CD14-positive monocyte (primary cell): ENCODE measurements at regions not wholly inside any gene's neighbourhood (a gene's known extent, or its start where the extent isn't known, plus 50 kb on each side); places are given as distances from the start of the nearest gene placed in this dataset.

Experiments used
- DNase-seq, 3 donors: peaks; one replicate each; pipeline ENCODE4 v3.0.0-alpha.2; 2011 to 2022
- H2AFZ ChIP-seq: 2 replicates; pipeline ENCODE4 v1.6.0; 2012; ENCODE audit warnings: mild to moderate bottlenecking, low read depth, low read length, inconsistent platforms; ENCODE audit not compliant: insufficient read depth, poor library complexity, severe bottlenecking
- H3K27ac ChIP-seq, 2 donors: 1 replicate in 1 of 2; 2 replicates in 1 of 2; pipeline ENCODE4 v1.5.1; 2012 to 2013; ENCODE audit warnings: low read length in 2 of 2, control low read depth in 1 of 2, inconsistent platforms in 1 of 2, low read depth in 1 of 2, mild to moderate bottlenecking in 1 of 2
- H3K27me3 ChIP-seq, 2 donors: one replicate each; pipeline versions ENCODE4 v1.6.0 to v1.6.1; 2011 to 2013; ENCODE audit warnings: low read length in 2 of 2; ENCODE audit not compliant: control insufficient read depth in 2 of 2, insufficient read depth in 2 of 2
- H3K36me3 ChIP-seq, 2 donors: replicated peaks in 1 of 2; 1 replicate in 1 of 2; 2 replicates in 1 of 2; pipeline versions ENCODE4 v1.5.1 to v1.6.1; 2012 to 2013; ENCODE audit warnings: low read length in 2 of 2, control low read depth in 1 of 2, inconsistent platforms in 1 of 2, mild to moderate bottlenecking in 1 of 2; ENCODE audit not compliant: insufficient read depth in 2 of 2, control insufficient read depth in 1 of 2
- H3K4me1 ChIP-seq, 2 donors: 1 replicate in 1 of 2; 2 replicates in 1 of 2; pipeline versions ENCODE4 v1.5.1 to v1.6.1; 2012 to 2013; ENCODE audit warnings: low read length in 2 of 2, control low read depth in 1 of 2, inconsistent platforms in 1 of 2, mild to moderate bottlenecking in 1 of 2, moderate library complexity in 1 of 2; ENCODE audit not compliant: insufficient read depth in 2 of 2, control insufficient read depth in 1 of 2
- H3K4me2 ChIP-seq: replicated peaks from 2 replicates; pipeline ENCODE3; 2012; ENCODE audit warnings: low read length, moderate library complexity, mild to moderate bottlenecking; ENCODE audit not compliant: poor library complexity, severe bottlenecking; ENCODE audit errors: extremely low read depth
- H3K4me3 ChIP-seq, 3 experiments: fragments of 200-600 bp in 1 of 3; sonication (generic) in 1 of 3; replicated peaks in 1 of 3; 1 replicate in 2 of 3; 2 replicates in 1 of 3; pipeline ENCODE4 v1.5.1; 2011 to 2013; ENCODE audit warnings: low read length in 3 of 3, mild to moderate bottlenecking in 3 of 3, control low read depth in 2 of 3, low read depth in 2 of 3, inconsistent platforms in 1 of 3, moderate library complexity in 1 of 3
- H3K79me2 ChIP-seq: 2 replicates; pipeline ENCODE4 v1.6.0; 2012; ENCODE audit warnings: mild to moderate bottlenecking, control low read depth, inconsistent platforms, low read length, moderate library complexity; ENCODE audit not compliant: insufficient read depth
- H3K9ac ChIP-seq: 2 replicates; pipeline ENCODE4 v1.6.0; 2017; ENCODE audit warnings: low read length, mild to moderate bottlenecking; ENCODE audit not compliant: insufficient read depth, poor library complexity, severe bottlenecking
- H3K9me3 ChIP-seq, 2 donors: replicated peaks in 1 of 2; 1 replicate in 1 of 2; 2 replicates in 1 of 2; pipeline versions ENCODE4 v1.5.1 to v1.6.1; 2012 to 2013; ENCODE audit warnings: low read length in 2 of 2, control low read depth in 1 of 2; ENCODE audit not compliant: control insufficient read depth in 1 of 2, insufficient read depth in 1 of 2
- H4K20me1 ChIP-seq: 2 replicates; pipeline ENCODE4 v1.6.0; 2012; ENCODE audit warnings: mild to moderate bottlenecking, low read length, control low read depth, moderate library complexity; ENCODE audit not compliant: insufficient read depth
- H3K27ac Mint-ChIP-seq, 7 donors: one replicate each; pipeline ENCODE4 v1.8.0; 2020; ENCODE audit warnings: mild to moderate bottlenecking in 7 of 7, mixed read lengths in 7 of 7, moderate library complexity in 6 of 7, inconsistent platforms in 2 of 7
- H3K27me3 Mint-ChIP-seq, 3 donors: one replicate each; pipeline ENCODE4 v1.8.0; 2021 to 2022; ENCODE audit warnings: low read depth in 3 of 3, mild to moderate bottlenecking in 3 of 3, mixed read lengths in 3 of 3, moderate library complexity in 3 of 3, inconsistent platforms in 1 of 3
- H3K36me3 Mint-ChIP-seq, 2 donors: one replicate each; pipeline ENCODE4 v1.8.0; 2020; ENCODE audit warnings: mixed read lengths in 2 of 2, inconsistent platforms in 1 of 2, mild to moderate bottlenecking in 1 of 2
- H3K4me1 Mint-ChIP-seq: one replicate; pipeline ENCODE4 v1.8.0; 2020; ENCODE audit warnings: mild to moderate bottlenecking, mixed read lengths
- H3K4me3 Mint-ChIP-seq, 2 donors: one replicate each; pipeline ENCODE4 v1.8.0; 2020; ENCODE audit warnings: mild to moderate bottlenecking in 2 of 2, mixed read lengths in 2 of 2, moderate library complexity in 1 of 2
- H3K9me3 Mint-ChIP-seq, 7 donors: one replicate each; pipeline ENCODE4 v1.8.0; 2020 to 2022; ENCODE audit warnings: mixed read lengths in 7 of 7, mild to moderate bottlenecking in 6 of 7, moderate library complexity in 6 of 7, inconsistent platforms in 2 of 7
- CTCF ChIP-seq: fragments of 200-600 bp; IDR thresholded peaks from one replicate; pipeline ENCODE4 v1.8.0; 2022; ENCODE audit warnings: antibody characterized with exemption, mild to moderate bottlenecking
- WGBS: methylation state at CpG from one replicate; pipeline ENCODE4 v1.1.5; 2013; ENCODE audit warnings: missing lambda C conversion rate; ENCODE audit not compliant: insufficient coverage; 5-methylcytosine and 5-hydroxymethylcytosine counted together
- intact Hi-C, 2 donors: fragments of 100-400 bp; cut with micrococcal nuclease; formaldehyde crosslinking; loops; one replicate each; pipeline versions ENCODE4 v1.15.0 to v1.15.1; 2023

GRCh38 chr2:12965540-12966269 is 249.0 kb downstream of the TRIB2 start:
- no peak overlapping the region for H3K9ac ChIP-seq
- H3K27ac ChIP-seq: no peak overlapping the region
- H3K9me3 Mint-ChIP-seq: peaks cover 0 to 3% (median 0%) of the 10 kb centered on the region in 7 donors
- peaks cover 3% of the 10 kb centered on the region for H3K4me1 Mint-ChIP-seq
- no peaks in the 10 kb centered on the region for H4K20me1 ChIP-seq
- no peak overlapping the region for H3K4me2 ChIP-seq
- H3K27ac Mint-ChIP-seq: no peak overlapping the region
- TF ChIP-seq CTCF: no peak
- no peak overlapping the region for H3K4me3 Mint-ChIP-seq
- H3K79me2 ChIP-seq: no peaks in the 10 kb centered on the region
- no peaks in the 10 kb centered on the region for H3K27me3 ChIP-seq
- no peak overlapping the region for H2AFZ ChIP-seq
- no peak overlapping the region for H3K4me3 ChIP-seq
- no peaks in the 10 kb centered on the region for H3K9me3 ChIP-seq
- H3K36me3 Mint-ChIP-seq: no peaks in the 10 kb centered on the region
- H3K4me1 ChIP-seq: no peaks in the 10 kb centered on the region
- intact Hi-C loops: no loop called here
- peaks cover 3 to 5% (median 4%) of the 10 kb centered on the region in 3 donors for H3K27me3 Mint-ChIP-seq
- DNase-seq: peak in 2 of 3 donors; percentile 2 to 37
- H3K36me3 ChIP-seq: no peaks in the 10 kb centered on the region

GRCh38 chr2:12967804-12968203 is 251.1 kb downstream of the TRIB2 start:
- H3K4me3 ChIP-seq: no peak overlapping the region
- no peak overlapping the region for H3K27ac ChIP-seq
- H3K36me3 Mint-ChIP-seq: no peaks in the 10 kb centered on the region
- no peaks in the 10 kb centered on the region for H3K27me3 ChIP-seq
- H3K79me2 ChIP-seq: no peaks in the 10 kb centered on the region
- peaks cover 0 to 8% (median 2%) of the 10 kb centered on the region in 7 donors for H3K9me3 Mint-ChIP-seq
- H3K4me1 ChIP-seq: no peaks in the 10 kb centered on the region
- no peak overlapping the region for H3K9ac ChIP-seq
- intact Hi-C loops: no loop called here
- H3K27me3 Mint-ChIP-seq: peaks cover 2 to 9% (median 3%) of the 10 kb centered on the region in 3 donors
- WGBS: 83% methylated on average over 1 of the region's 1 CpG
- H3K27ac Mint-ChIP-seq: no peak overlapping the region
- no peak overlapping the region for H3K4me3 Mint-ChIP-seq
- no peak overlapping the region for H2AFZ ChIP-seq
- DNase-seq: no peak
- TF ChIP-seq CTCF: no peak
- no peak overlapping the region for H3K4me2 ChIP-seq
- H4K20me1 ChIP-seq: no peaks in the 10 kb centered on the region
- no peaks in the 10 kb centered on the region for H3K36me3 ChIP-seq
- H3K9me3 ChIP-seq: no peaks in the 10 kb centered on the region
- peaks cover 3% of the 10 kb centered on the region for H3K4me1 Mint-ChIP-seq
